H1 (cell line): ENCODE measurements at regions not wholly inside any gene's neighbourhood (a gene's known extent, or its start where the extent isn't known, plus 50 kb on each side); places are given as distances from the start of the nearest gene placed in this dataset.

Experiments
- CTCF ChIA-PET: fragments of 300-600 bp; sonication (Branson Sonifier 250); formaldehyde crosslinking; loops from one replicate; lab custom pipeline; 2021; ENCODE audit not compliant: partially characterized antibody; lab: Charles Lee
- POLR2A ChIA-PET: fragments of 300-600 bp; sonication (Branson Sonifier 250); formaldehyde crosslinking; loops from one replicate; lab custom pipeline; 2021; ENCODE audit warnings: inconsistent platforms; ENCODE audit not compliant: partially characterized antibody; lab: Charles Lee
- DNase-seq, 2 experiments: peaks; one replicate each; pipeline versions ENCODE4 v3.0.0 to v3.0.0-alpha.2; 2010 to 2022; ENCODE audit warnings: low spot score in 2 of 2, low read depth in 1 of 2, mixed read lengths in 1 of 2
- FAIRE-seq: peaks from 2 replicates; lab custom pipeline; 2011; peaks lifted over from hg19 to GRCh38; lab: Jason Lieb, UNC
- H2AFZ ChIP-seq: 2 replicates; pipeline ENCODE4 v1.8.1; 2012; ENCODE audit warnings: low read length, inconsistent platforms
- H2AK5ac ChIP-seq: 2 replicates; pipeline ENCODE4 v1.6.1; 2013; ENCODE audit warnings: low read depth, low read length
- H2BK120ac ChIP-seq: replicated peaks from 2 replicates; pipeline ENCODE3; 2013; ENCODE audit warnings: low read depth, low read length, inconsistent platforms
- H2BK12ac ChIP-seq: 2 replicates; pipeline ENCODE4 v1.6.1; 2013; ENCODE audit warnings: low read depth, low read length
- H2BK15ac ChIP-seq: 2 replicates; pipeline ENCODE4 v1.6.1; 2013; ENCODE audit warnings: low read length
- H2BK20ac ChIP-seq: 2 replicates; pipeline ENCODE4 v1.6.1; 2013; ENCODE audit warnings: low read length
- H2BK5ac ChIP-seq: 2 replicates; pipeline ENCODE4 v1.6.1; 2013; ENCODE audit warnings: low read depth, low read length
- H3K14ac ChIP-seq: 2 replicates; pipeline ENCODE4 v1.6.1; 2013; ENCODE audit warnings: inconsistent platforms; ENCODE audit not compliant: insufficient read length
- H3K18ac ChIP-seq: 2 replicates; pipeline ENCODE4 v1.6.1; 2013; ENCODE audit warnings: low read length; ENCODE audit errors: extremely low read depth
- H3K23ac ChIP-seq: 2 replicates; pipeline ENCODE4 v1.6.1; 2013; ENCODE audit warnings: inconsistent platforms; ENCODE audit not compliant: insufficient read length
- H3K23me2 ChIP-seq: 2 replicates; pipeline ENCODE4 v1.6.1; 2013; ENCODE audit warnings: low read depth, low read length
- H3K27ac ChIP-seq: 2 replicates; pipeline ENCODE4 v1.6.1; 2011; ENCODE audit warnings: low read depth, low read length, inconsistent platforms
- H3K27me3 ChIP-seq, 4 experiments: replicated peaks in 1 of 4; 1 replicate in 1 of 4; 2 replicates in 3 of 4; pipeline versions ENCODE4 v1.6.1 to v1.8.1; 2011 to 2013; ENCODE audit warnings: low read length in 3 of 4, mild to moderate bottlenecking in 3 of 4, inconsistent platforms in 2 of 4, mixed read lengths in 2 of 4, moderate library complexity in 1 of 4; ENCODE audit not compliant: control insufficient read depth in 3 of 4, insufficient read depth in 3 of 4; ENCODE audit errors: extremely low read depth in 1 of 4
- H3K36me3 ChIP-seq, 4 experiments: 2 replicates each; pipeline versions ENCODE4 v1.6.1 to v1.8.1; 2011 to 2013; ENCODE audit warnings: mild to moderate bottlenecking in 4 of 4, low read length in 3 of 4, moderate library complexity in 2 of 4, control low read depth in 1 of 4, inconsistent platforms in 1 of 4; ENCODE audit not compliant: insufficient read depth in 4 of 4, control insufficient read depth in 2 of 4
- H3K4ac ChIP-seq: replicated peaks from 2 replicates; pipeline ENCODE3; 2013; ENCODE audit warnings: low read length, low read depth, mixed read lengths, inconsistent platforms; ENCODE audit not compliant: insufficient read length
- H3K4me1 ChIP-seq, 4 experiments: replicated peaks in 1 of 4; 1 replicate in 1 of 4; 2 replicates in 3 of 4; pipeline versions ENCODE4 v1.6.1 to v1.8.1; 2011 to 2013; ENCODE audit warnings: low read length in 3 of 4, inconsistent platforms in 2 of 4, mixed read lengths in 1 of 4; ENCODE audit not compliant: insufficient read depth in 4 of 4, control insufficient read depth in 3 of 4
- H3K4me2 ChIP-seq, 2 experiments: 2 replicates each; pipeline versions ENCODE4 v1.6.1 to v1.8.1; 2011 to 2013; ENCODE audit warnings: low read depth in 2 of 2, low read length in 2 of 2, control low read depth in 1 of 2, inconsistent platforms in 1 of 2, mild to moderate bottlenecking in 1 of 2; ENCODE audit not compliant: insufficient read depth in 1 of 2
- H3K4me3 ChIP-seq, 4 experiments: fragments of 200-600, 300-600 bp in 1 of 4; sonication (generic), shearing (Covaris generic), sonication (Bioruptor Twin) in 1 of 4; 2 replicates each; pipeline versions ENCODE4 v1.5.1 to v1.8.1; 2011 to 2016; ENCODE audit warnings: low read length in 4 of 4, low read depth in 3 of 4, control low read depth in 2 of 4, inconsistent platforms in 2 of 4, mild to moderate bottlenecking in 2 of 4, mixed read lengths in 1 of 4, moderate library complexity in 1 of 4; ENCODE audit not compliant: insufficient read depth in 2 of 4; ENCODE audit errors: extremely low read depth in 1 of 4
- H3K56ac ChIP-seq: replicated peaks from 2 replicates; pipeline ENCODE3; 2013; ENCODE audit warnings: low read depth, mild to moderate bottlenecking, mixed read lengths, low read length, inconsistent platforms; ENCODE audit not compliant: insufficient read length
- H3K79me1 ChIP-seq: 2 replicates; pipeline ENCODE4 v1.6.1; 2013; ENCODE audit warnings: low read depth, low read length, control low read depth
- H3K79me2 ChIP-seq, 2 experiments: 2 replicates each; pipeline versions ENCODE4 v1.6.1 to v1.8.1; 2012 to 2013; ENCODE audit warnings: low read length in 2 of 2, mild to moderate bottlenecking in 2 of 2, inconsistent platforms in 1 of 2; ENCODE audit not compliant: insufficient read depth in 2 of 2, control insufficient read depth in 1 of 2
- H3K9ac ChIP-seq, 4 experiments: replicated peaks in 1 of 4; 1 replicate in 1 of 4; 2 replicates in 3 of 4; pipeline versions ENCODE4 v1.6.1 to v1.8.1; 2011 to 2013; ENCODE audit warnings: low read depth in 3 of 4, low read length in 3 of 4, control low read depth in 2 of 4, mild to moderate bottlenecking in 2 of 4, moderate library complexity in 2 of 4, inconsistent platforms in 1 of 4; ENCODE audit errors: extremely low read depth in 1 of 4
- H3K9me3 ChIP-seq, 2 experiments: 2 replicates each; pipeline versions ENCODE4 v1.6.1 to v1.8.1; 2012 to 2013; ENCODE audit warnings: mild to moderate bottlenecking in 2 of 2, moderate library complexity in 2 of 2, control low read depth in 1 of 2, inconsistent platforms in 1 of 2, low read depth in 1 of 2, low read length in 1 of 2, mixed read lengths in 1 of 2; ENCODE audit not compliant: insufficient read depth in 2 of 2
- H4K20me1 ChIP-seq, 2 experiments: replicated peaks in 1 of 2; 2 replicates each; pipeline versions ENCODE3 to v1.8.1; 2011 to 2013; ENCODE audit warnings: inconsistent platforms in 2 of 2, low read length in 2 of 2, mild to moderate bottlenecking in 1 of 2; ENCODE audit not compliant: insufficient read depth in 2 of 2, control insufficient read depth in 1 of 2
- H4K5ac ChIP-seq: 2 replicates; pipeline ENCODE4 v1.6.1; 2013; ENCODE audit warnings: low read length, low read depth, mixed read lengths, inconsistent platforms; ENCODE audit not compliant: insufficient read length
- H4K8ac ChIP-seq: 2 replicates; pipeline ENCODE4 v1.8.0; 2013; ENCODE audit warnings: mild to moderate bottlenecking, moderate library complexity, low read length, inconsistent platforms; ENCODE audit not compliant: insufficient read depth; ENCODE audit errors: extremely low read depth
- H4K91ac ChIP-seq: replicated peaks from 2 replicates; pipeline ENCODE3; 2013; ENCODE audit warnings: low read length, mixed read lengths, inconsistent platforms; ENCODE audit not compliant: insufficient read length
- NRF1 ChIP-seq: IDR thresholded peaks from 2 replicates; pipeline ENCODE4 v1.6.1; 2011; ENCODE audit warnings: mild to moderate bottlenecking, low read depth, low read length, improper control_type of control experiment
- RXRA ChIP-seq: IDR thresholded peaks from 2 replicates; pipeline ENCODE4 v1.6.1; 2011; ENCODE audit warnings: low read depth, mild to moderate bottlenecking, low read length, moderate library complexity; ENCODE audit not compliant: insufficient read depth
- WGBS, 2 experiments: shearing (Covaris generic) in 1 of 2; methylation state at CpG; one replicate each; pipeline versions ENCODE4 v1.1.6 to v1.1.7; 2013 to 2015; ENCODE audit warnings: low lambda C conversion rate in 2 of 2, mixed read lengths in 2 of 2, inconsistent platforms in 1 of 2, low coverage in 1 of 2, missing lambda C conversion rate in 1 of 2; ENCODE audit not compliant: insufficient replicate concordance in 2 of 2, insufficient coverage in 1 of 2, insufficient read length in 1 of 2; ENCODE audit errors: extremely low coverage in 1 of 2, missing lambda C conversion rate in 1 of 2; 5-methylcytosine and 5-hydroxymethylcytosine counted together
- TF ChIP-seq, protein P1 (sequence below): IDR thresholded peaks from 2 replicates; pipeline ENCODE4 v1.6.1; 2012; ENCODE audit warnings: low read length, inconsistent platforms

DNA sequence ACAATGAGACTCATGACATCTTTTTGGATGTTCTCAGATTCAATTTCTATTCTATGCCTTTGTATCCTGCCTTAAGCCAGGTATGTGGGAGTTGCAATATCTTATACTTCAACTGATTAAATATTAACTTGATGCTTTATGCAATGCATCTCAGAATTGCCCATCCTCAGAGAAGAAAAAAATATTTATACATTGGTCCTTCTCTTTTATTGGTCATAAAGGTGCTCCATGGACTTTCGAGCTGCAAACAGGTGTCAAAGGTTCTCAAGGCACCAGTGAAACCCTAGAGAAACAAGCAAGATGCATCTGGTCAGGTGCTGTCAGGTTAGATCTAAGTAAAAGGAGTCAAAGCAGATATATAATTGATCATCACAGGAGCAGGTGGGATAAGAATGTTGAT is 690.5 kb downstream of the PLCL1 start:
- Histone ChIP-seq H2BK15ac (no peak overlapping the region), H3K4me3 (no peak overlapping the region), H3K18ac (no peak overlapping the region), H2AK5ac (no peak overlapping the region), H3K4me1 (peaks cover 0 to 6% (median 2%) of the 10 kb centered on the region in 4 experiments; a peak in 1 of 7 replicates), H3K23me2 (no peaks in the 10 kb centered on the region), H3K4ac (no peak overlapping the region), H2AFZ (no peak overlapping the region), H3K79me2 (no peaks in the 10 kb centered on the region), H3K9ac (no peak overlapping the region), H2BK120ac (no peak overlapping the region), H4K5ac (no peak overlapping the region), H2BK20ac (no peak overlapping the region), H3K27me3 (no peaks in the 10 kb centered on the region), H3K23ac (no peak overlapping the region), H4K20me1 (no peaks in the 10 kb centered on the region), H2BK5ac (no peak overlapping the region), H2BK12ac (no peak overlapping the region), H3K4me2 (no peak overlapping the region), H4K91ac (no peak overlapping the region), H3K36me3 (no peaks in the 10 kb centered on the region), H3K79me1 (no peaks in the 10 kb centered on the region), H3K27ac (no peak overlapping the region), H3K14ac (no peak overlapping the region), H4K8ac (no peak overlapping the region), H3K56ac (no peak overlapping the region), H3K9me3 (no peaks in the 10 kb centered on the region)
- ChIA-PET CTCF (no interaction called here), POLR2A (no interaction called here)
- no peak for TF ChIP-seq RXRA
- TF ChIP-seq, protein P1, sequence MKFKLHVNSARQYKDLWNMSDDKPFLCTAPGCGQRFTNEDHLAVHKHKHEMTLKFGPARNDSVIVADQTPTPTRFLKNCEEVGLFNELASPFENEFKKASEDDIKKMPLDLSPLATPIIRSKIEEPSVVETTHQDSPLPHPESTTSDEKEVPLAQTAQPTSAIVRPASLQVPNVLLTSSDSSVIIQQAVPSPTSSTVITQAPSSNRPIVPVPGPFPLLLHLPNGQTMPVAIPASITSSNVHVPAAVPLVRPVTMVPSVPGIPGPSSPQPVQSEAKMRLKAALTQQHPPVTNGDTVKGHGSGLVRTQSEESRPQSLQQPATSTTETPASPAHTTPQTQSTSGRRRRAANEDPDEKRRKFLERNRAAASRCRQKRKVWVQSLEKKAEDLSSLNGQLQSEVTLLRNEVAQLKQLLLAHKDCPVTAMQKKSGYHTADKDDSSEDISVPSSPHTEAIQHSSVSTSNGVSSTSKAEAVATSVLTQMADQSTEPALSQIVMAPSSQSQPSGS: no peak
- TF ChIP-seq NRF1: no peak
- DNase-seq (no peak), FAIRE-seq (no peak)
- WGBS, 2 experiments: 93% methylated on average over 1 of the region's 1 CpG; no CpG with 5 or more reads in 1 of the 2 experiments
